ENCODE measurements at regions not wholly inside any gene's neighbourhood (a gene's known extent, or its start where the extent isn't known, plus 50 kb on each side); places are given as distances from the start of the nearest gene placed in this dataset.

- TF ChIP-seq CTCF (IDR thresholded peaks at IDR 0.05 in 2 of 3, conservative IDR thresholded peaks at IDR 0.05 in 1 of 3; ENCODE audit: borderline replicate concordance in 1 of 3, insufficient read depth in 1 of 3, low read depth in 2 of 3, low read length in 2 of 3) (no peak), RAD21 (IDR thresholded peaks at IDR 0.05; ENCODE audit: low read depth) (no peak), POLR2A (IDR thresholded peaks at IDR 0.05; ENCODE audit: borderline replicate concordance, extremely low read depth, insufficient read depth, insufficient read length) (no peak), ZNF274 (IDR thresholded peaks at IDR 0.05; ENCODE audit: low read depth, low read length) (no peak), POLR2AphosphoS5 (IDR thresholded peaks at IDR 0.05; ENCODE audit: low read depth, low read length) (no peak), CBX3 (IDR thresholded peaks at IDR 0.05; ENCODE audit: low read depth) (no peak), YY1 (IDR thresholded peaks at IDR 0.05; ENCODE audit: extremely low read depth, insufficient replicate concordance, low read depth, low read length) (no peak), FOSL1 (IDR thresholded peaks at IDR 0.05; ENCODE audit: low read depth) (no peak), EZH2 (IDR thresholded peaks at IDR 0.05) (no peak), REST (IDR thresholded peaks at IDR 0.05; ENCODE audit: low read depth) (no peak)
Observed at GRCh38 chr7:84484502-84485079, 290.0 kb upstream of the SEMA3A start.

Measured in HCT116 (cell line).